ENCODE measurements at regions not wholly inside any gene's neighbourhood (a gene's known extent, or its start where the extent isn't known, plus 50 kb on each side); places are given as distances from the start of the nearest gene placed in this dataset.
"Not testable (repeated sequence)": the region's sequence is repeated elsewhere in the genome, so short reads cannot be mapped to it uniquely, and the experiment has no call there.

DNA sequence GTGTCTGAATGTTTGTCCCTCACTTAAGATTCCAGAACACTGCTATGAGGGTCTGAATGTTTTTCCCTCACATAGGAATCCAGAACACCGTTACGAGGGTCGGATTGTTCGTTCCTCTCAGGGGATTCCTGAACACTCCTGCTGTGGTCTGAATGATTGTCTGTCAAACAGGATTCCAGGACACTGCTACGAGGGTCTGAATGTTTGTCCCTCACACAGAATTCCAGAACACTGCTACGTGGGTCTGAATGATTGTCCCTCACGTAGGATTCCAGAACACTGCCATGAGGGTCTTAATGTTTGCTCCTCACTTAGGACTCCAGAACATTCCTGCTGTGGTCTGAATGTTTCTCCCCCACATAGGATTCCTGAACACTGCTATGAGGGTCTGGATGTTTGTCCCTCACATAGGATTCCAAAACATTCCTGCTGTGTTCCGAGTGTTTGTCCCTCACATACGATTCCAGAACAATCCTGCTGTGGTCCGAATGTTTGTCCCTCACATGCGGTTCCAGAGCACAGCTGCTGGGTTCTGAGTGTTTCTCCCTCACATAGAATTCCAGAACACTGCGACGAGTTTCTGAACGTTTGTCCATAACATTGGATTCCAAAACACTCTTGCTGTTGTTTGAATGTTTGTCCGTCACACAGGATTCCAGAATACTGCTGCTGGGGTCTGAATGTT, 199.5 kb downstream of the FOXD4L6 start:
- DNase-seq = no peak

DNA sequence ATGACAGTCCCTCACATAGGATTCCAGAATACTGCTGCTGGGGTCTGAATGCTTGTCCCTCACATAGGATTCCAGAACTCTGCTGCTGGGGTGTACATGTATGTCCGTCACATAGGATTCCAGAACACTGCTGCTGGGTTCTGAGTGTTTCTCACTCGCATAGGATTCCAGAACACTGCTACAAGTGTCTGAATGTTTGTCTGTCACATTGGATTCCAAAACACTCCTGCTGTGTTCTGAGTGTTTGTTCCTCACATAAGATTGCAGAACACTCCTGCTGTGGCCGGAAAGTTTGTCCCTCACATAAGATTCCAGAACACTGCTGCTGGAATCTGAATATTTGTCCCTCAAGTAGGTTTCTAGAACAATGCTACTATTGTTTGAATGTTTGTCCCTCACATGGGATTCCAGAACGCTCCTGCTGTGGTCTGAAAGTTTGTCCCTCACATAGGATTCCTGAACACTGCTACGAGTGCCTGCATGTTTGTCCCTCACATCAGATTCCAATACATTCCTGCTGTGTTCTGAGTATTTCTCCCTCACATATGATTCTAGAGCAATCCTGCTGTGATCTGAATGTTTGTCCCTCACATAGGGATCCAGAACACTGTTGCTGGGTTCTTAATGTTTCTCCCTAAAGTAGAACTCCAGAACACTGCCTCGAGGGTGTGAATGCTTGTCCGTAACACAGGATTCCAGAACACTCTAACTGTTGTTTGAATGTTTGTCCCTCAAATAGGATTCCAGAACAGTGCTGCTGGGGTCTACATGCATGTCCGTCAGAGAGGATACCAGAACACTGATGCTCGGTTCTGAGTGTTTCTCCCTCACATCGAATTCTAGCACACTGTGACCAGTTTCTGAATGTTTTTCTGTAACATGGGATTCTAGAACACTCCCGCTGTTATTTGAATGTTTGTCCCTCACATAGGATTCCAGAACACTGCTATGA, 200.4 kb downstream of the FOXD4L6 start:
- no peak for DNase-seq

DNA sequence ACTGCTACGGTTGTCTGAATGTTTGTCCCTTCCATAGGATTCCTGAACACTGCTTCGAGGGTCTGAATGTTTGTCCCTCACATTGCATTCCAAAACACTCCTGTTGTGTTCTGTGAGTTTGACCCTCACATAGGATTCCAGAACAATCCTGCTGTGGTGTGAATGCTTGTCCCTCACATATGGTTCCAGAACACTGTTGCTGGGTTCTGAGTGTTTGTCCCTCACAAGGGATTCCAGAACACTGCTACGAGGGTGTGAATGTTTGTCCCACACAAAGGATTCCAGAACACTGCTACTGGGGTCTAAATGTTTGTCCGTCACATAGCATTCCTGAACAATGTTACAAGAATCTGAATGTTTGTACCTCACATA, 201.2 kb downstream of the FOXD4L6 start:
- DNase-seq = no peak

DNA sequence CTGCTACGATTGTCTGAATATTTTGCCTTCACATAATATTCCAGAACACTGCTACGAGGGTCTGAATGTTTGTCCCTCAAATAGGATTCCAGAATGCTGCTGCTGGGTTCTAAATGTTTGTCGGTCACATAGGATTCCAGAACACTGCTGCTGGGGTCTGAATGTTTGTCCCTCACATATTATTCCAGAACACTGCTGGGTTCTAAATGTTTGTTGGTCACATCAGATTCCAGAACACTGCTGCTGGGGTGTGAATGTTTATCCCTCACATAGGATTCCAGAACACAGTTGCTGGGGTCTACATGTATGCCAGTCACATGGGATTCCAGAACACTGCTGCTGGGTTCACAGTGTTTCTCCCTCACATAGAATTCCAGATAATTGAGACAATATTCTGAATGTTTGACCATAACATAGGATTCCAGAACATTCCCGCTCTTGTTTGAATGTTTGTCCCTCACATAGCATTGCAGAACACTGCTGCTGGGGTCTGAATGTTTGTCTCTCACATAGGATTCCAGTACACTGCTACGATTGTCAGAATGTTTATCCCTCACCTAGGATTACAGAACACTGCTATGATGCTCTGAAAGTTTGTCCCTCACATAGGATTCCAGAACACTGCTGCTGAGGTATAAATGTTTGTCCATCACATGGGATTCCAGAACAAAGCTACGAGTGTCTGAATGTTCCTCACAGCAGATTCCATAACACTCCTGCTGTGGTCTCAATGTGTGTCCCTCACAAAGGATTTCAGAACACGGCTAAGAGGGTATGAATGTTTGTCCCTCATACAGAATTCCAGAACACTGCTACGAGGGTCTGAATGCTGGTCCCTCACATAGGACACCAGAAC, 201.8 kb downstream of the FOXD4L6 start:
- no peak for DNase-seq

DNA sequence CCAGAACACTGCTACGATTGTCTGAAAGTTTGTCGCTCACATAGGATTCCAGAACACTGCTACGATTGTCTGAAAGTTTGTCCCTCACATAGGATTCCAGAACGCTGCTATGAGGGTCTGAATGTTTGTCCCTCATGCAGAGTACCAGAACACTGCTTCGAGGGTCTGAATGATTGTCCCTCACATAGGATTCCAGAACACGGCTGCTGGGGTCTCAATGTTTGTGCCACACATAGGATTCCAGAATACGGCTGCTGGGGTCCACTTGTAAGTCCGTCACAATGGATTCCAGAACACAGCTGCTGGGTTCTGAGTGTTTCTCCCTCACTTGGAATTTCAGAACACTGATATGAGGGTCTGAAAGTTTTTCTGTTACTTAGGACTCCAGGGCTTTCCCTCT, 203.3 kb downstream of the FOXD4L6 start:
- no peak for DNase-seq

DNA sequence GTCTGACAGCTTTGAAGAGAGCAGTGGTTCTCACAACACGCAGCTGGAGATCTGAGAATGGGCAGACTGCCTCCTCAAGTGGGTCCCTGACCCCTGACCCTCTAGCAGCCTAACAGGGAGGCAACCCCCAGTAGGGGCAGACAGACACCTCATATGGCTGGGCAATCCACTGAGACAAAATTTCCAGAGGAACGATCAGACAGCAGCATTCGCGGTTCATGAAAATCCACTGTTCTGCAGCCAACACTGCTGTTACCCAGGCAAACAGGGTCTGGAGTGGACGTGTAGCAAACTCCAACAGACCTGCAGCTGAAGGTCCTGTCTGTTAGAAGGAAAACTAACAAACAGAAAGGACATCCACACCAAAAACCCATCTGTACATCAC, 212.1 kb downstream of the FOXD4L6 start:
- DNase-seq = not testable (repeated sequence)

DNA sequence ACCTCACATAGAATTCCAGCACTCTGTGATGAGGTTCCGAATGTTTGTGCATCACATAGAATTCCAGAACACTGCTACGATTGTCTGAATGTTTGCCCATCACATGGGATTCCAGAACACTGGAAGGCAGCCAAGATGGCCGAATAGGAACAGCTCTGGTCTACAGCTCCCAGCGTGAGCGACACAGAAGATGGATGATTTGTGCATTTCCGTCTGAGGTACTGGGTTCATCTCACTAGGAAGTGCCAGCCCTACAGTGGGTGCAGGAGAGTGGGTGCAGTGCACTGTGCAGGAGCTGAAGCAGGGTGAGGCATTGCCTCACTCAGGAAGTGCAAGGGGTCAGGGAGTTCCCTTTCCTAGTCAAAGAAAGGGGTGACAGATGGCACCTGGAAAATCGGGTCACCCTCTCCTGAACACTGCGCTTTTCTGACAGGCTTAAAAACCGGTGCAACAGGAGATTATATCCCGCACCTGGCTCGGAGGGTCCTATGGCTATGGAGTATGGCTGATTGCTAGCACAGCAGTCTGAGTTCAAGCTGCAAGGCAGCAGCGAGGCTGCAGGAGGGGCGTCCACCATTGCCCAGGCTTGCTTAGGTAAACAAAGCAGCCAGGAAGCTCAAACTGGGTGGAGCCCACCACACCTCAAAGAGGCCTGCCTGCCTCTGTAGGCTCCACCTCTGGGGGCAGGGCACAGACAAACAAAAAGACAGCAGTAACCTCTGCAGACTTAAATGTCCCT, 212.7 kb downstream of the FOXD4L6 start:
- DNase-seq = not testable (repeated sequence)

DNA sequence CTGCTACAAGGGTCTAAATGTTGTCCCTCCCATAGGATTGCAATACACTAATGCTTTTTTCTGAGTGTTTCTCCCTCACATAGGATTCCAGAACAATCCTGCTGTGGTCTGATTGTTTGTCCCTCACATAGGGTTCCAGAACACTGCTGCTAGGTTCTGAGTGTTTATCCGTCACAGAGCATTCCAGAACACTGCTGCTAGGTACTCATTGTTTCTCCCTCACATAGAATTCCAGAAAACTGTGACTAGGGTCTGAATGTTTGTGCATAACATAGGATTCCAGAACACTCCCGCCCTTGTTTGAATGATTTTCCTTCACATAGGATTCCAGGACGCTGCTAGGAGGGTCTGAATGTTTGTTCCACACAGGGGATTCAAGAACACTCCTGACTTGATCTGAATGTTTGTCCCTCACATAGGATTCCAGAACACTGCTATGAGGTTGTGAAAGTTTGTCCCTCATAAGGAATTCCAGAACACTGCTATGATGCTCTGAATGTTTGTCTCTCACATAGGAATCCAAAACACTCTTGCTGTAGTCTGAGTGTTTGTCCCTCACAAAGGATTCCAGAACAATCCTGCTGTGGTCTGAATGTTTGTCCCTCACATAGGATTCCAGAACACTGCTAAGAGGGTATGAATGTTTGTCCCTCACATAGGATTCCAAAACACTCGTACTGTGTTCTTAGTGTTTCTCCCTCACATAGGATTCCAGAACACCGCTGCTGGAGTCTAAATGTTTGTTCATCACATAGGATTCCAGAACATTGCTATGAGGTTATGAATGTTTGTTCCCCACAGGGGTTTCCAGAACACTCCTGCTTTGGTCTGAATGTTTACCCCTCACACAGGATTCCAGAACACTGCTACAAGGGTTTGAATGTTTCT, 213.5 kb downstream of the FOXD4L6 start:
- DNase-seq = no peak

DNA sequence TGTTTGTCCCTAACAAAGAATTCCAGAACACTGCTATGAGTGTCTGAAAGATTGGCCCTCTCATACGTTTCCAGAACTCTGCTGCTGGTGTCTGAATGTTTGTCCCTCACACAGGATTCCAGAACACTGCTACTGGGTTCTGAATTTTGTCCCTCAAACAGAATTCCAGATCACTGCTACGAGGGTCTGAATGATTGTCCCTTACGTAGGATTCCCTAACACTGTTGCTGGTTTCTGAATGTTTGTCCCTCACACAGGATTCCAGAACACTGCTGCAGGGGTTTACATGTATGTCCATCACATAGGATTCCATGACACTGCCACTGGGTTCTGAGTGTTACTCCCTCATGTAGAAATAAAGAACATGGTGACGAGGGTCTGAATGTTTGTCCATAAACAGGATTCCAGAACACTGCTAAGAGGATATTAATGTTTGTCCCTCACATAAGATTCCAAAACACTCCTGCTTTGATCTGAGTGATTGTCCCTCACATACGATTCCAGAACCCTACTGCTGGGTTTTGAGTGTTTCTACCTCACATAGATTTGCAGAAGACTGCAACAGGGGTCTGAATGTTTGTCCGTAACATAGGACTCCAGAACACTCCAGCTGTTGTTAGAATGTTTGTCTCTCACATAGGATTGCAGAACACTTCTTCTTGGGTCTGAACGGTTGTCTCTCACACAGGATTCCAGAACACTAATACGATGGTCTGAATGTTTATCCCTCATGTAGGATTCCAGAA, 214.4 kb downstream of the FOXD4L6 start:
- no peak for DNase-seq

DNA sequence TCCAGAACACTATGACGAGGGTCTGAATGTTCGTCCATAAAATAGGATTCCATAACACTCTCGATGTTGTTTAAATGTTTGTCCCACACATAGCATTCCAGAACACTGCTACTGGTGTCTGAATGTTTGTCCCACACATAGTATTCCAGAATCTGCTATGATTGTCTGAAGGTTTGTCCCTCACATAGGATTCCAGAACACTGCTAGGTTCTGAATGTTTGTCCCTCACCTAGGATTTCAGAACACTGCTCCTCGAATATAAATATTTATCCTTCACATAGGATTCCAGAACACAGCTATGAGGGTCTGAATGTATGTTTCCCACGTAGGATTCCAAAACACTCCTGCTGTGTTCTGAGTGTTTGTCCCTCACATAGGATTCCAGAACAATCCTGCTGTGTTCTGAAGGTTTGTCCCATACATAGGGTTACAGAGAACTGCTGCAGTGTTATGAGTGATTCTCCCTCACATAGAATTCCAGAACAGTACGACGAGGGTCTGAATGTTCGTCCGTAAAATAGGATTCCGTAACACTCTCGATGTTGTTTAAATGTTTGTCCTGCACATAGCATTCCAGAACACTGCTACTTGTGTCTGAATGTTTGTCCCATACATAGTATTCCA, 215.3 kb downstream of the FOXD4L6 start:
- DNase-seq = no peak

DNA sequence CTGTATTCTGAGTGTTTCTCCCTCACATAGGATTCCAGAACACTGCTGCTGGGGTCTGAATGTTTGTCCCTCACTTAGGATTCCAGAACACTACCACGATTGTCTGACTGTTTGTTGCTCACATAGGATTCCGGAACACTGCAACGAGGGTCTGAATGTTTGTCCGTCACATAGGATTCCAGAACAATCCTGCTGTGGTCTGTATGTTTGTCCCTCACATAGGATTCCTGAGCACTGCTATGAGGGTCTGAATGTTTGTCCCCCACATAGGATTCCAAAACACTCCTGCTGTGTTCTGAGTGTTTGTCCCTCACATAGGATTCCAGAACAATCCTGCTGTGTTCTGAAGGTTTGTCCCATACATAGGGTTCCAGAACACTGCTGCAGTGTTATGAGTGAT, 215.8 kb downstream of the FOXD4L6 start:
- not testable (repeated sequence) for DNase-seq

DNA sequence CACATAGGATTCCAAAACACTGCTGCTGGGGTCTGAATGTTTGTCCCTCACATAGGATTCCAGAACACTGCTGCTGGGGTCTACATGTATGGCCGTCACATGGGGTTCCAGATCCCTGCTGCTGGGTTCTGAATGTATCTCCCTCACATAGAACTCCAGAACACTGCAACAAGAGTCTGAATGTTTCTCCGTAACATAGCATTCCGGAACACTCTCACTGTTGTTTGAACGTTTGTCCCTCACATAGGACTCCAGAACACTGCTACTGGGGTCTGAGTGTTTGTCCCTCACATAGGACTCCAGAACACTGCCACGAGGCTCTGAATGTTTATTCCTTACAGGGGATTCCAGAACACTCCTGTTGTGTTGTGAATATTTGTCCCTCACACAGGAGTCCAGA, 216.8 kb downstream of the FOXD4L6 start:
- no peak for DNase-seq

DNA sequence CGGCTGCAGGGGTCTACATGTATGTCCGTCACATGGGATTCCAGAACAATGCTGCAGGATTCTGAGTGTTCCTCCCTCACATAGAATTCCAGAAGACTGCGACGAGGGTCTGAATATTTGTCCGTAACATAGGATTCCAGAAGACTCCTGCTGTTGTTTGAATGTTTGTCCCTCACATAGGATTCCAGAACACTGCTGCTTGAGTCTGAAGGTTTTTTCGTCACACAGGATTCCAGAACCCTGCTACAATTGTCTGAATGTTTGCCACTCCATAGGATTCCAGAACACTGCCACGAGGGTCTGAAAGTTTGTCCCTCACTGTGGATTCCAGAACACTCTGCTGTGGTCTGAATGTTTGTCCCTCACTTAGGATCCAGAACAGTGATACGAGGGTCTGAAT, 217.5 kb downstream of the FOXD4L6 start:
- DNase-seq = not testable (repeated sequence)

DNA sequence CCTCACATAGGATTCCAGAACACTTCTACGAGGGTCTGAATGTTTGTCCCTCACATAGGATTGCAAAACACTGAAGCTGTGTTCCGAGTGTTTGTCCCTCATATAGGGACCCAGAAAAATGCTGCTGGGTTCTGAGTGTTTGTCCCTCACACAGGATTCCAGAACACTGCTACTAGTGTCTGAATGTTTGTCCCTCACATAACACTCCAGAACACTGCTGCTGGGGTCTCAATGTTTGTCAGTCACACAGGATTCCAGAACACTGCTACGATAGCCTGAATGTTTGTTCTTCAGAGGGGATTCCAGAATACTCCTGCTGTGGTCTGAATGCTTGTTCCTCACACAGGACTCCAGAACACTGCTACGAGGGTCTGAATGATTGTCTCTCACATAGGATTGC, 218.7 kb downstream of the FOXD4L6 start:
- DNase-seq = no peak

DNA sequence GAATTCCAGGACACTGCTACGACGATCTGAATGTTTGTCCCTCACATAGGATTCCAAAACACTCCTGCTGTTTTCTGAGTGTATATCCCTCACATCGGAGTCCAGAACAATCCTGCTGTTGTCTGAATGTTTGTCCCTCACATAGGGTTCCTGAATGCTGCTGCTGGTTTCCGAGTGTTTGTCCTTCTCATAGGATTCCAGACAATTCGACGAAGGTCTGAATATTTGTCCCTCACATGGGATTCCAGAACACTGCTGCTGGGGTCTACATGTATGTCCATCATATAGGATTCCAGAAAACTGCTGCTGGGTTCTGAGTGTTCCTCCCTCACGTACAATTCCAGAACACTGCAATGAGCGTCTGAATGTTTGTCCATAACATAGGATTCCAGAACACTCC, 219.4 kb downstream of the FOXD4L6 start:
- DNase-seq = not testable (repeated sequence)

DNA sequence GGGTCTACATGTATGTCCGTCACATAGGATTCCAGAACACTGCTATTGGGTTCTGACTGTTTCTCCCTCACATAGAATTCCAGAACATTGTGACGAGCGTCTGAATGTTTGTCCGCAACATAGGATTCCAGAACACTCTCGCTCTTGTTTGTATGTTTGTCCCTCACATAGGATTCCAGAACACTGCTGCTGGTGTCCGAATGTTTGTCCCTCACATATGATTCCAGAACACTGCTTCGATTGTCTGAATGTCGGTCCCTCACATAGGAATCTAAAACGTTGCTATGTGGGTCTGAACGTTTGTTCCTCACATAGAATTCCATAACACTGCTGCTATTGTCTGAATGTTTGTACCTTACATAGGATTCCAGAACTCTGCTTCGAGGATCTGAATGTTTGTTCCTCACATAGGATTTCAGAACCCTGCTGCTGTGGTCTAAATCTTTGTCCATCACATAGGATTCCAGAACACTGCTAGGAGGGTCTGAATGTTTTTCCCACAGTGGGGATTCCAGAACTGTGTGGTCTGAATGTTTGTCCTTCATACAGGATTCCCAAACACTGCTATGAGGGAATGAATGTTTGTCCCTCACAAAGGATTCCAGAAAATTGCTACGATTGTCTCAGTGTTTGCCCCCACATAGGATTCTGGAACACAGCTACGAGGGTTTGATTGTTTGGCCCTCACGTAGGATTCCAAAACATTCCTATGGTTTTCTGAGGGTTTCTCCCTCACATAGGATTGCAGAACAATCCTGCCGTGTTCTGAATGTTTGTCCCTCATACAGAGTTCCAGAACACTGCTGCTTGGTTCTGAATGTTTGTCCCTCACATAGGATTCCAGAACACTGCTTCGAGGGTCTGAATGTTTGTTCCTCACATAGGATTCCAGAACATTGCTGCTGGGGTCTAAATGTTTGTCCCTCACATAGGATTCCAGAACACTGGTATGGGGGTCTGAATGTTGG, 220.5 kb downstream of the FOXD4L6 start:
- DNase-seq = no peak

DNA sequence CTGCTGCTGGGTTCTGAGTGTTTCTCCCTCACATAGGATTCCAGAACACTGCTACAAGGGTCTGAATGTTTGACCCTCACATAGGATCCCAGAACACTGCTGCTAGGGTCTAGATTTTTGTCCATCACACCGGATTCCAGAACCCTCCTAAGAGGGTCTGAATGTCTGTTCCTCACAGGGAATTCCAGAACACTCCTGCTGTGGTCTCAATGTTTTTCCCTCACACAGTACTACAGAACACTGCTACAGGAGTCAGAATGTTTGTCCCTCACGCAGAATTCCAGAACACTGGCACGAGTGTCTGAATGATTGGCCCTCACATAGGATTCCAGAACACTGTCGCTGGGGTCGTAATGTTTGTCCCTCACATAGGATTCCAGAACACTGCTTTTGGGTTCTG, 221.6 kb downstream of the FOXD4L6 start:
- DNase-seq = not testable (repeated sequence)

DNA sequence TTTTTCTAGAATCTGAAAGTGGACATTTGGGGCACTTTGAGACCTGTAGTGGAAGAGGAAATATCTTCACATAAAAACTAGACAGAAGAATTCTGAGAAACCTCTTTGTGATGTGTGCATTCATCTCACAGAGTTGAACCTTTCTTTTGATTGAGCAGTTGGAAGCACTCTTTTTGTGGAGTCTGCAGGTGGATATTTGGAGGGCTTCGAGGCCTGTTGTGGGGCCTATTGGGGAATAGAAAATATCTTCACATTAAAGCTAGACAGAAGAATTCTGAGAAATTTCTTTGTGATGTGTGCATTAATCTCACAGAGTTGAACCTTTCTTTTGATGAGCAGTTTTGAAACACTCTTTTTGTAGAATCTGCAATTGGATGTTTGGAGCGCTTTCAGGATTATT, 236.2 kb downstream of the FOXD4L6 start:
- not testable (repeated sequence) for DNase-seq

DNA sequence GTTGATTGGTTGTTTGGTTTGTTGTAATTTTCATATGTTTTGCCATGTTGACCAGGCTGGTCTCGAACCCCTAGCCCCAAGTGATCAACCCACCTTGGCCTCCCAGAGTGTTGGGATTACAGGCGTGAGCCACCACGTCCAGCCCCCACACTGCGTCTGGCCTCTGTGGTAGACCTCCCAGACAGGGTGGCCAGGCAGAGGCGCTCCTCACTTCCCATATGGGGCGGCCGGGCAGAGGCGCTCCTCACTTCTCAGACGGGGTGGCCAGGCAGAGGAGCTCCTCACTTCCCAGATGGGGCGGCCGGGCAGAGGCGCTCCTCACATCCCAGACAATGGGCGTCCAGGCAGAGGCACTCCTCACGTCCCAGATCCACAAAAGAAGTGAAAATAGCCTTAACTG, 242.6 kb downstream of the FOXD4L6 start:
- not testable (repeated sequence) for DNase-seq

All from stimulated activated CD4-positive, alpha-beta T cell treated with anti-CD3 and anti-CD28 coated beads, Interleukin-12 subunit alpha, Interleukin-12 subunit beta, amount 100 ng/mL, for 4 hours (primary cell).